ENCODE measurements at regions not wholly inside any gene's neighbourhood (a gene's known extent, or its start where the extent isn't known, plus 50 kb on each side); places are given as distances from the start of the nearest gene placed in this dataset.

GRCh38 chr2:82256288-82256687 is 1951.7 kb upstream of the LRRTM1 start:
- intact Hi-C loops (cut with DNase I), result no loop called here
- H3K4me3 ChIP-seq, result no peak overlapping the region
- H3K36me3 ChIP-seq, result no peaks in the 10 kb centered on the region
- TF ChIP-seq, protein P1, sequence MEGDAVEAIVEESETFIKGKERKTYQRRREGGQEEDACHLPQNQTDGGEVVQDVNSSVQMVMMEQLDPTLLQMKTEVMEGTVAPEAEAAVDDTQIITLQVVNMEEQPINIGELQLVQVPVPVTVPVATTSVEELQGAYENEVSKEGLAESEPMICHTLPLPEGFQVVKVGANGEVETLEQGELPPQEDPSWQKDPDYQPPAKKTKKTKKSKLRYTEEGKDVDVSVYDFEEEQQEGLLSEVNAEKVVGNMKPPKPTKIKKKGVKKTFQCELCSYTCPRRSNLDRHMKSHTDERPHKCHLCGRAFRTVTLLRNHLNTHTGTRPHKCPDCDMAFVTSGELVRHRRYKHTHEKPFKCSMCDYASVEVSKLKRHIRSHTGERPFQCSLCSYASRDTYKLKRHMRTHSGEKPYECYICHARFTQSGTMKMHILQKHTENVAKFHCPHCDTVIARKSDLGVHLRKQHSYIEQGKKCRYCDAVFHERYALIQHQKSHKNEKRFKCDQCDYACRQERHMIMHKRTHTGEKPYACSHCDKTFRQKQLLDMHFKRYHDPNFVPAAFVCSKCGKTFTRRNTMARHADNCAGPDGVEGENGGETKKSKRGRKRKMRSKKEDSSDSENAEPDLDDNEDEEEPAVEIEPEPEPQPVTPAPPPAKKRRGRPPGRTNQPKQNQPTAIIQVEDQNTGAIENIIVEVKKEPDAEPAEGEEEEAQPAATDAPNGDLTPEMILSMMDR (IDR thresholded peaks at IDR 0.05), result no peak
- H3K27me3 ChIP-seq, result no peaks in the 10 kb centered on the region
- H3K9me3 ChIP-seq, result peaks cover 0 to 38% of the 10 kb centered on the region in 2 donors
- no peak overlapping the region for H3K27ac ChIP-seq
- H3K4me1 ChIP-seq, result no peaks in the 10 kb centered on the region
- ATAC-seq (no peak), DNase-seq (no peak)

DNA sequence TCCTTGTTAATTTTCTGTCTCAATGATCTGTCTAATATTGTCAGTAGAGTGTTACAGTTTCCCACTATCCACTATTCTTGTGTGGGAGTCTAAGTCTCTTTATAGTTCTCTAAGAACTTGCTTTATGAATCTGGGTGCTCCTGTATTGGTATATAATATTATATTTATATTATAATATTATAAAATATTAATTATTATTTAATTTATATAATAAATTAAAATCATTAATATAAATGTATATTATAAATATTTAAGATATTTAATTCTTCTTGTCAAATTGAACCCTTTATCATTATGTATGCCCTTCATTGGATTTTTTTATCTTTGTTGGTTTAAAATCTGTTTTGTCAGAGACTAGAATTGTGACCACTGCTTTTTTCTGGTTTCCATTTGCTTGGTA is 1950.2 kb upstream of the LRRTM1 start:
- ATAC-seq (no peak), DNase-seq (no peak)
- TF ChIP-seq, protein P1 (IDR thresholded peaks at IDR 0.05), result no peak
- H3K9me3 ChIP-seq, result peaks cover 0 to 40% of the 10 kb centered on the region in 2 donors
- H3K4me1 ChIP-seq, result no peaks in the 10 kb centered on the region
- H3K27me3 ChIP-seq, result no peaks in the 10 kb centered on the region
- H3K27ac ChIP-seq, result no peak overlapping the region
- intact Hi-C loops (cut with DNase I), result no loop called here
- H3K4me3 ChIP-seq, result no peak overlapping the region
- H3K36me3 ChIP-seq, result no peaks in the 10 kb centered on the region

DNA sequence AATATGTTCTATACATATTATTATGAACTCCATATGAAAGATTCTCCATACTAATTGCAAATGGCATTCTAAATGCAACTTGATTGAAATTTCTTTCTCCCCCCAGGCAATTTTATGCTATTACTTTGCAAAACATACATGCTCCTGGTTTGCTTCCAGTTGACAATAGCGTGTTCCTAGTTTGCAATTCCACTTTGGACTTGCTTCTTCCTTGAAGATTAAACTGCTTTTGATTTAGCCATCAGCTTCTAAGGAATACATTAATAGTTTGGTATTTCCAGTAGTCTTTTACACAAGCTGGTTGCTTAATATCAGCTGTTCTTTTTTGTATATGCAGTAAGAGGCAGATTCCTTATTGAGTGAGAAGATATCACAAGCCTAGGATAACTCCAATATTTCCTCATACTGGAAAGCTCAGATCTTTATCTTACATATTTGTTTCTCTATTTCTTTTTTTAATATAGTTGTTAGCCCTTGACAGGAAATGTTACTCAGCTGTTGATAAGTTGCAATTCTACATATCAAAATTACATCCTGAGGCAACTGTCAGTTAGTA is 1941.7 kb upstream of the LRRTM1 start:
- H3K9me3 ChIP-seq, result peaks cover 0 to 13% of the 10 kb centered on the region in 2 donors
- peak in 1 of 4 donors; percentile 28 for DNase-seq
- TF ChIP-seq, protein P1 (IDR thresholded peaks at IDR 0.05), result no peak

GRCh38 chr2:82239176-82239575 is 1934.6 kb upstream of the LRRTM1 start:
- no peaks in the 10 kb centered on the region for H3K27me3 ChIP-seq
- no peaks in the 10 kb centered on the region for H3K4me1 ChIP-seq
- H3K4me3 ChIP-seq, result no peak overlapping the region
- no peaks in the 10 kb centered on the region for H3K36me3 ChIP-seq
- TF ChIP-seq, protein P1 (IDR thresholded peaks at IDR 0.05), result no peak
- DNase-seq, result no peak
- H3K9me3 ChIP-seq, result peaks cover 0 to 9% of the 10 kb centered on the region in 2 donors
- no peak overlapping the region for H3K27ac ChIP-seq
- ATAC-seq, result no peak
- intact Hi-C loops (cut with DNase I), result no loop called here

More for the DNA sequence above, 1941.7 kb upstream of the LRRTM1 start:
- intact Hi-C loops (cut with DNase I), result no loop called here
- ATAC-seq, result no peak
- Histone ChIP-seq H3K27ac (no peak overlapping the region), H3K27me3 (no peaks in the 10 kb centered on the region), H3K4me3 (no peak overlapping the region), H3K36me3 (no peaks in the 10 kb centered on the region), H3K4me1 (no peaks in the 10 kb centered on the region)

DNA sequence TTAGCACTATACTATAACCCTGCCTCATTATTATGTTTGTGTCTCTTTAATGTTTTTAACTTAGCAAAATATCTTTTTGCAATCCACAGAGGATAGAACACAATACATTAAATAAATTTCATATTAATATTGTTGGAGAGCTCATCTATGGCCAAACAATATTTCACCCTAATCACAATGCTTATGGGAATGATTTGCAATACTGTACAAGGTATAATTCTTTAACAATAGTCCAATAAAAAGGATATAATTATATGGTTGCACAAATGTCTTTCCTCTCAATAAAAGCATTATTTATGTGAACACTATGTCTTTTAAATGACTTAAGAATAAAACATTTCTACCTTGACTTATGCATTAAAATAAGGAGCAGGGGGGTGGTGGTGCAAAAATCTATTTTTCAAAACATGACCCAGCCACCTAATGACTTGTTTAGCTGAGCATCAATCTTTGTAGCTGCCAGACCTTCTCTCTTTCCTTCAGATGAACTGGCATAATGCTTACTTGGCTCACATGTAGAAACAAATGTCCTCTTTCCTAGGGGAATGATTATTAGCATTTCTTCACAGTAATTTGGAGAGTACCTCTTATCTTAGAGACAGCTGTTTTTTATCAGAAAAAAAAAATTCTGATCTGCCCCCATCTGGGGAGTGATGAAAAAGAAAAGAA is 1933.6 kb upstream of the LRRTM1 start:
- H3K27ac ChIP-seq, result no peak overlapping the region
- no peak overlapping the region for H3K4me3 ChIP-seq
- TF ChIP-seq, protein P1 (IDR thresholded peaks at IDR 0.05), result no peak
- intact Hi-C loops (cut with DNase I), result no loop called here
- H3K36me3 ChIP-seq, result no peaks in the 10 kb centered on the region
- H3K4me1 ChIP-seq, result no peaks in the 10 kb centered on the region
- H3K27me3 ChIP-seq, result no peaks in the 10 kb centered on the region
- H3K9me3 ChIP-seq, result peaks cover 0 to 8% of the 10 kb centered on the region in 2 donors
- ATAC-seq (no peak), DNase-seq (no peak)

Measured in left lung (tissue), 4 donors.